ENCODE measurements at regions not wholly inside any gene's neighbourhood (a gene's known extent, or its start where the extent isn't known, plus 50 kb on each side); places are given as distances from the start of the nearest gene placed in this dataset.

GRCh38 chr1:62988867-62989266 is 204.9 kb downstream of the ATG4C start:
- H3K27me3 Mint-ChIP-seq = peaks cover 4% of the 10 kb centered on the region
- H3K27me3 ChIP-seq (ENCODE audit: control insufficient read depth, insufficient read depth, low read length) = peaks cover 3% of the 10 kb centered on the region
- no peaks in the 10 kb centered on the region for H3K36me3 ChIP-seq (ENCODE audit: control insufficient read depth, insufficient read depth, low read length)
- H3K36me3 Mint-ChIP-seq = no peaks in the 10 kb centered on the region
- H3K9me3 Mint-ChIP-seq = peaks cover 0 to 3% (median 0%) of the 10 kb centered on the region in 7 donors
- H3K4me1 ChIP-seq (ENCODE audit: control insufficient read depth, insufficient read depth, low read length, poor library complexity, severe bottlenecking) = no peaks in the 10 kb centered on the region
- H3K4me3 Mint-ChIP-seq = no peak overlapping the region
- no peak overlapping the region for H3K4me3 ChIP-seq (ENCODE audit: low read depth, low read length)
- ATAC-seq (ENCODE audit: low read depth in 2 of 2) = no peak
- no peaks in the 10 kb centered on the region for H3K9me3 ChIP-seq (ENCODE audit: control insufficient read depth in 2 of 2, low read length in 2 of 2)
- no peak overlapping the region for H3K27ac ChIP-seq (ENCODE audit: insufficient read depth, low read length, poor library complexity, severe bottlenecking)
- no peaks in the 10 kb centered on the region for H3K4me1 Mint-ChIP-seq
- no peak overlapping the region for H3K27ac Mint-ChIP-seq
- no peak for DNase-seq

- DNase-seq (no peak), ATAC-seq (ENCODE audit: low read depth in 2 of 2) (no peak)
- no peak overlapping the region for H3K4me3 Mint-ChIP-seq
- no peaks in the 10 kb centered on the region for H3K9me3 ChIP-seq (ENCODE audit: control insufficient read depth in 2 of 2, low read length in 2 of 2)
- no peaks in the 10 kb centered on the region for H3K4me1 ChIP-seq (ENCODE audit: control insufficient read depth, insufficient read depth, low read length, poor library complexity, severe bottlenecking)
- peaks cover 3% of the 10 kb centered on the region for H3K27me3 ChIP-seq (ENCODE audit: control insufficient read depth, insufficient read depth, low read length)
- no peaks in the 10 kb centered on the region for H3K36me3 Mint-ChIP-seq
- H3K4me3 ChIP-seq (ENCODE audit: low read depth, low read length) = no peak overlapping the region
- H3K4me1 Mint-ChIP-seq = no peaks in the 10 kb centered on the region
- H3K27ac Mint-ChIP-seq = no peak overlapping the region
- H3K27me3 Mint-ChIP-seq = peaks cover 4% of the 10 kb centered on the region
- H3K27ac ChIP-seq (ENCODE audit: insufficient read depth, low read length, poor library complexity, severe bottlenecking) = no peak overlapping the region
- H3K9me3 Mint-ChIP-seq = peaks cover 0 to 3% (median 0%) of the 10 kb centered on the region in 7 donors
- H3K36me3 ChIP-seq (ENCODE audit: control insufficient read depth, insufficient read depth, low read length) = no peaks in the 10 kb centered on the region
Measured at GRCh38 chr1:62989497-62989896, 205.6 kb downstream of the ATG4C start.

GRCh38 chr1:62991152-62991551 is 207.2 kb downstream of the ATG4C start:
- Mint-ChIP-seq H3K9me3 (peaks cover 0 to 3% (median 0%) of the 10 kb centered on the region in 7 donors), H3K4me1 (no peaks in the 10 kb centered on the region), H3K27me3 (peaks cover 4% of the 10 kb centered on the region), H3K36me3 (no peaks in the 10 kb centered on the region), H3K27ac (peak overlapping the region in 1 of 3 donors; percentile 76), H3K4me3 (no peak overlapping the region)
- H3K4me3 ChIP-seq (ENCODE audit: low read depth, low read length) = no peak overlapping the region
- H3K27ac ChIP-seq (ENCODE audit: insufficient read depth, low read length, poor library complexity, severe bottlenecking) = no peak overlapping the region
- DNase-seq = no peak
- H3K36me3 ChIP-seq (ENCODE audit: control insufficient read depth, insufficient read depth, low read length) = no peaks in the 10 kb centered on the region
- ATAC-seq (ENCODE audit: low read depth in 2 of 2) = no peak
- H3K9me3 ChIP-seq (ENCODE audit: control insufficient read depth in 2 of 2, low read length in 2 of 2) = no peaks in the 10 kb centered on the region
- no peaks in the 10 kb centered on the region for H3K4me1 ChIP-seq (ENCODE audit: control insufficient read depth, insufficient read depth, low read length, poor library complexity, severe bottlenecking)
- H3K27me3 ChIP-seq (ENCODE audit: control insufficient read depth, insufficient read depth, low read length) = no peaks in the 10 kb centered on the region

GRCh38 chr1:62993844-62994243 is 209.9 kb downstream of the ATG4C start:
- Mint-ChIP-seq H3K4me3 (no peak overlapping the region), H3K36me3 (no peaks in the 10 kb centered on the region), H3K9me3 (peaks cover 0 to 2% (median 0%) of the 10 kb centered on the region in 7 donors), H3K27ac (no peak overlapping the region), H3K4me1 (no peaks in the 10 kb centered on the region), H3K27me3 (peaks cover 3% of the 10 kb centered on the region)
- DNase-seq (no peak), ATAC-seq (ENCODE audit: low read depth in 2 of 2) (no peak)
- H3K27me3 ChIP-seq (ENCODE audit: control insufficient read depth, insufficient read depth, low read length) = no peaks in the 10 kb centered on the region
- no peaks in the 10 kb centered on the region for H3K9me3 ChIP-seq (ENCODE audit: control insufficient read depth in 2 of 2, low read length in 2 of 2)
- no peak overlapping the region for H3K27ac ChIP-seq (ENCODE audit: insufficient read depth, low read length, poor library complexity, severe bottlenecking)
- H3K4me3 ChIP-seq (ENCODE audit: low read depth, low read length) = no peak overlapping the region
- H3K4me1 ChIP-seq (ENCODE audit: control insufficient read depth, insufficient read depth, low read length, poor library complexity, severe bottlenecking) = no peaks in the 10 kb centered on the region
- no peaks in the 10 kb centered on the region for H3K36me3 ChIP-seq (ENCODE audit: control insufficient read depth, insufficient read depth, low read length)

- H3K27me3 Mint-ChIP-seq = peaks cover 5% of the 10 kb centered on the region
- H3K4me3 ChIP-seq (ENCODE audit: low read depth, low read length) = no peak overlapping the region
- H3K27me3 ChIP-seq (ENCODE audit: control insufficient read depth, insufficient read depth, low read length) = no peaks in the 10 kb centered on the region
- peaks cover 0 to 2% (median 0%) of the 10 kb centered on the region in 7 donors for H3K9me3 Mint-ChIP-seq
- no peaks in the 10 kb centered on the region for H3K4me1 Mint-ChIP-seq
- H3K36me3 Mint-ChIP-seq = no peaks in the 10 kb centered on the region
- no peaks in the 10 kb centered on the region for H3K36me3 ChIP-seq (ENCODE audit: control insufficient read depth, insufficient read depth, low read length)
- no peak overlapping the region for H3K27ac Mint-ChIP-seq
- no peaks in the 10 kb centered on the region for H3K9me3 ChIP-seq (ENCODE audit: control insufficient read depth in 2 of 2, low read length in 2 of 2)
- no peak overlapping the region for H3K4me3 Mint-ChIP-seq
- ATAC-seq (ENCODE audit: low read depth in 2 of 2) (no peak), DNase-seq (no peak)
- no peaks in the 10 kb centered on the region for H3K4me1 ChIP-seq (ENCODE audit: control insufficient read depth, insufficient read depth, low read length, poor library complexity, severe bottlenecking)
- no peak overlapping the region for H3K27ac ChIP-seq (ENCODE audit: insufficient read depth, low read length, poor library complexity, severe bottlenecking)
Measured at GRCh38 chr1:62995173-62995572, 211.2 kb downstream of the ATG4C start.

- Mint-ChIP-seq H3K4me1 (no peaks in the 10 kb centered on the region), H3K9me3 (no peaks in the 10 kb centered on the region), H3K36me3 (no peaks in the 10 kb centered on the region), H3K4me3 (no peak overlapping the region), H3K27ac (no peak overlapping the region), H3K27me3 (peaks cover 5% of the 10 kb centered on the region)
- Histone ChIP-seq H3K27me3 (ENCODE audit: control insufficient read depth, insufficient read depth, low read length) (no peaks in the 10 kb centered on the region), H3K9me3 (ENCODE audit: control insufficient read depth in 2 of 2, low read length in 2 of 2) (no peaks in the 10 kb centered on the region), H3K27ac (ENCODE audit: insufficient read depth, low read length, poor library complexity, severe bottlenecking) (no peak overlapping the region), H3K36me3 (ENCODE audit: control insufficient read depth, insufficient read depth, low read length) (no peaks in the 10 kb centered on the region), H3K4me3 (ENCODE audit: low read depth, low read length) (no peak overlapping the region), H3K4me1 (ENCODE audit: control insufficient read depth, insufficient read depth, low read length, poor library complexity, severe bottlenecking) (no peaks in the 10 kb centered on the region)
- no peak for DNase-seq
- ATAC-seq (ENCODE audit: low read depth in 2 of 2) = no peak
Measured at GRCh38 chr1:62997884-62998283, 214.0 kb downstream of the ATG4C start.

- H3K4me3 Mint-ChIP-seq = no peak overlapping the region
- H3K9me3 Mint-ChIP-seq = peaks cover 0 to under 1% (median 0%) of the 10 kb centered on the region in 7 donors
- H3K9me3 ChIP-seq (ENCODE audit: control insufficient read depth in 2 of 2, low read length in 2 of 2) = no peaks in the 10 kb centered on the region
Measured at GRCh38 chr1:62998845-62999649, 215.1 kb downstream of the ATG4C start.

GRCh38 chr1:63000508-63000907 is 216.6 kb downstream of the ATG4C start:
- Histone ChIP-seq H3K27me3 (ENCODE audit: control insufficient read depth, insufficient read depth, low read length) (no peaks in the 10 kb centered on the region), H3K4me3 (ENCODE audit: low read depth, low read length) (no peak overlapping the region), H3K36me3 (ENCODE audit: control insufficient read depth, insufficient read depth, low read length) (no peaks in the 10 kb centered on the region), H3K4me1 (ENCODE audit: control insufficient read depth, insufficient read depth, low read length, poor library complexity, severe bottlenecking) (no peaks in the 10 kb centered on the region), H3K27ac (ENCODE audit: insufficient read depth, low read length, poor library complexity, severe bottlenecking) (no peak overlapping the region), H3K9me3 (ENCODE audit: control insufficient read depth in 2 of 2, low read length in 2 of 2) (no peaks in the 10 kb centered on the region)
- H3K27ac Mint-ChIP-seq = no peak overlapping the region
- no peak overlapping the region for H3K4me3 Mint-ChIP-seq
- H3K27me3 Mint-ChIP-seq = peaks cover 5% of the 10 kb centered on the region
- ATAC-seq (ENCODE audit: low read depth in 2 of 2) = no peak
- DNase-seq = no peak
- H3K36me3 Mint-ChIP-seq = no peaks in the 10 kb centered on the region
- peaks cover 0 to 7% (median 0%) of the 10 kb centered on the region in 7 donors for H3K9me3 Mint-ChIP-seq
- no peaks in the 10 kb centered on the region for H3K4me1 Mint-ChIP-seq

More at GRCh38 chr1:62998845-62999649, 215.1 kb downstream of the ATG4C start:
- no peaks in the 10 kb centered on the region for H3K27me3 ChIP-seq (ENCODE audit: control insufficient read depth, insufficient read depth, low read length)
- H3K36me3 ChIP-seq (ENCODE audit: control insufficient read depth, insufficient read depth, low read length) = no peaks in the 10 kb centered on the region
- DNase-seq (no peak), ATAC-seq (ENCODE audit: low read depth in 2 of 2) (no peak)
- Mint-ChIP-seq H3K27me3 (peaks cover 5% of the 10 kb centered on the region), H3K27ac (no peak overlapping the region), H3K36me3 (no peaks in the 10 kb centered on the region), H3K4me1 (no peaks in the 10 kb centered on the region)
- H3K27ac ChIP-seq (ENCODE audit: insufficient read depth, low read length, poor library complexity, severe bottlenecking) = no peak overlapping the region
- H3K4me1 ChIP-seq (ENCODE audit: control insufficient read depth, insufficient read depth, low read length, poor library complexity, severe bottlenecking) = no peaks in the 10 kb centered on the region
- no peak overlapping the region for H3K4me3 ChIP-seq (ENCODE audit: low read depth, low read length)
